GM10248 (cell line): ENCODE measurements at regions not wholly inside any gene's neighbourhood (a gene's known extent, or its start where the extent isn't known, plus 50 kb on each side); places are given as distances from the start of the nearest gene placed in this dataset.
"Not testable (repeated sequence)": the region's sequence is repeated elsewhere in the genome, so short reads cannot be mapped to it uniquely, and the experiment has no call there.

Source experiments
- CTCF ChIA-PET: fragments of 300-600 bp; sonication (Branson Sonifier 250); formaldehyde crosslinking; extraction: SDS; loops from one replicate; lab custom pipeline; 2021; ENCODE audit warnings: antibody characterized with exemption; lab: Yijun Ruan, JAX
- POLR2A ChIA-PET: fragments of 350-650 bp; sonication (Branson Sonifier 250); formaldehyde crosslinking; extraction: SDS; loops from one replicate; lab custom pipeline; 2020; ENCODE audit warnings: antibody characterized with exemption; lab: Yijun Ruan, JAX
- DNase-seq: peaks from one replicate; pipeline ENCODE4 v3.0.0; 2012; ENCODE audit errors: extremely low spot score
- CTCF ChIP-seq: IDR thresholded peaks from 2 replicates; pipeline ENCODE4 v1.5.1; 2012; ENCODE audit warnings: mild to moderate bottlenecking, low read depth; ENCODE audit errors: extremely low read depth, missing control alignments, control extremely low read depth

GRCh38 chr9:90526386-90526785 is 116.2 kb downstream of the DIRAS2 start:
- ChIA-PET CTCF (no interaction called here), POLR2A (interaction anchor here (0.5 kb wide), 1 partner anchor 1398 kb away, joined by 3 read pairs; no protein-coding TSS in a partner anchor)
- TF ChIP-seq CTCF: no peak
- DNase-seq: no peak

GRCh38 chr9:90536094-90536493 is 106.5 kb downstream of the DIRAS2 start:
- POLR2A ChIA-PET, DNase-seq: not testable (repeated sequence)
- CTCF ChIA-PET: interaction anchor here (0.8 to 1.4 kb wide), 2 partner anchors 10 to 19 kb away, joined by 3 read pairs; no protein-coding TSS in a partner anchor

- DNase-seq: no peak
- POLR2A ChIA-PET: no interaction called here
- CTCF ChIA-PET: no interaction called here
- TF ChIP-seq CTCF: no peak
These were observed 104.1 kb downstream of the DIRAS2 start for GRCh38 chr9:90538566-90538965.

GRCh38 chr9:90539286-90539685 is 103.3 kb downstream of the DIRAS2 start:
- DNase-seq: no peak
- CTCF ChIA-PET: no interaction called here
- TF ChIP-seq CTCF: no peak
- POLR2A ChIA-PET: no interaction called here

GRCh38 chr9:90540734-90541133 is 101.9 kb downstream of the DIRAS2 start:
- CTCF ChIA-PET: no interaction called here

GRCh38 chr9:90544488-90544887 is 98.1 kb downstream of the DIRAS2 start:
- no peak for DNase-seq
- ChIA-PET POLR2A (no interaction called here), CTCF (no interaction called here)
- TF ChIP-seq CTCF: no peak

More at GRCh38 chr9:90540734-90541133, 101.9 kb downstream of the DIRAS2 start:
- TF ChIP-seq CTCF: no peak
- POLR2A ChIA-PET: no interaction called here
- no peak for DNase-seq

GRCh38 chr9:90546200-90546599 is 96.4 kb downstream of the DIRAS2 start:
- DNase-seq: no peak

More at GRCh38 chr9:90546200-90546599, 96.4 kb downstream of the DIRAS2 start:
- POLR2A ChIA-PET: no interaction called here
- CTCF ChIA-PET: interaction anchor here (0.9 to 1.4 kb wide), 2 partner anchors 9 to 10 kb away, joined by 3 read pairs; no protein-coding TSS in a partner anchor
- TF ChIP-seq CTCF: no peak
